A549 (cell line): ENCODE measurements at regions not wholly inside any gene's neighbourhood (a gene's known extent, or its start where the extent isn't known, plus 50 kb on each side); places are given as distances from the start of the nearest gene placed in this dataset.

Source experiments
- ATAC-seq, 2 experiments: fragments of 200-7000 bp in 1 of 2; fragments of >200 bp in 1 of 2; cut with Nextera tagmentation in 1 of 2; cut with Tn5 transposase in 1 of 2; 3 replicates each; pipeline versions ENCODE4 v1.8.0 to v1.9.1; 2018 to 2020; ENCODE audit warnings: mild to moderate bottlenecking in 1 of 2, moderate library complexity in 1 of 2
- CTCF ChIA-PET: fragments of 300-600 bp; sonication (Branson Sonifier 250); formaldehyde crosslinking; extraction: SDS; loops from one replicate; lab custom pipeline; 2021; ENCODE audit warnings: antibody characterized with exemption, inconsistent platforms; lab: Yijun Ruan, JAX
- POLR2A ChIA-PET: fragments of 350-600 bp; formaldehyde crosslinking; extraction: SDS; loops from one replicate; lab custom pipeline; 2021; ENCODE audit warnings: antibody characterized with exemption, inconsistent platforms; lab: Yijun Ruan, JAX
- DNase-seq, 2 experiments: peaks; one replicate each; pipeline versions ENCODE4 v3.0.0 to v3.0.0-alpha.2; 2011 to 2016; ENCODE audit warnings: low read depth in 1 of 2, low spot score in 1 of 2
- FAIRE-seq: peaks from 2 replicates; lab custom pipeline; 2011; peaks lifted over from hg19 to GRCh38; lab: Jason Lieb, UNC
- H3K27ac ChIP-seq, 2 experiments: fragments of >200 bp; sonication (Bioruptor Twin); formaldehyde crosslinking; 3 replicates each; pipeline ENCODE4 v1.5.1; 2016 to 2017
- H3K4me1 ChIP-seq: fragments of >200 bp; sonication (Bioruptor Twin); formaldehyde crosslinking; 3 replicates; pipeline ENCODE4 v1.6.1; 2016
- H3K4me2 ChIP-seq: fragments of >200 bp; sonication (Bioruptor Twin); formaldehyde crosslinking; 3 replicates; pipeline ENCODE4 v1.6.1; 2016
- H3K4me3 ChIP-seq: fragments of >200 bp; sonication (Bioruptor Twin); formaldehyde crosslinking; 3 replicates; pipeline ENCODE4 v1.5.1; 2016
- H3K9me3 ChIP-seq: fragments of >200 bp; sonication (Bioruptor Twin); formaldehyde crosslinking; 3 replicates; pipeline ENCODE4 v1.6.1; 2016
- CBX8 ChIP-seq: fragments of 200-600 bp; sonication (generic); IDR thresholded peaks from 2 replicates; pipeline ENCODE4 v1.6.1; 2016
- EHMT2 ChIP-seq: fragments of 200-600 bp; sonication (generic); IDR thresholded peaks from 2 replicates; pipeline ENCODE4 v1.6.1; 2016; ENCODE audit warnings: antibody characterized with exemption, low read depth, mild to moderate bottlenecking, moderate library complexity
- ESRRA ChIP-seq: fragments of 150-350 bp; IDR thresholded peaks from 2 replicates; pipeline ENCODE4 v1.6.1; 2014; ENCODE audit warnings: mild to moderate bottlenecking, low read length, borderline replicate concordance
- FOSB ChIP-seq: fragments of 250-450 bp; sonication (Bioruptor Pico); IDR thresholded peaks from 2 replicates; pipeline ENCODE4 v1.5.0; 2020; ENCODE audit warnings: mild to moderate bottlenecking, moderate library complexity
- FOSL2 ChIP-seq, 2 experiments: fragments of 450-650 bp in 1 of 2; fragments of >200 bp in 1 of 2; sonication (Bioruptor Twin) in 1 of 2; formaldehyde crosslinking; IDR thresholded peaks; 2 replicates each; pipeline versions ENCODE4 v1.5.0 to v1.6.1; 2016 to 2020; ENCODE audit warnings: mild to moderate bottlenecking in 1 of 2, moderate library complexity in 1 of 2
- HDAC2 ChIP-seq: fragments of 200-600 bp; sonication (generic); IDR thresholded peaks from 2 replicates; pipeline ENCODE4 v1.6.1; 2016
- HOXB5 ChIP-seq: fragments of 250-450 bp; sonication (Bioruptor Pico); IDR thresholded peaks from 2 replicates; pipeline ENCODE4 v1.5.0; 2020; ENCODE audit warnings: mild to moderate bottlenecking, moderate library complexity
- KDM1A ChIP-seq: fragments of 200-600 bp; sonication (generic); IDR thresholded peaks from 2 replicates; pipeline ENCODE4 v1.6.1; 2016; ENCODE audit warnings: low read depth, mild to moderate bottlenecking
- MAFK ChIP-seq: fragments of 450-650 bp; IDR thresholded peaks from 2 replicates; pipeline ENCODE4 v1.6.1; 2014; ENCODE audit not compliant: partially characterized antibody
- MYC ChIP-seq: IDR thresholded peaks from 2 replicates; pipeline ENCODE4 v1.6.1; 2012; ENCODE audit warnings: mild to moderate bottlenecking, inconsistent platforms, low read length, improper control_type of control experiment, borderline replicate concordance
- NR3C1 ChIP-seq: fragments of >200 bp; sonication (Bioruptor Twin); formaldehyde crosslinking; IDR thresholded peaks from 3 replicates; pipeline ENCODE4 v1.6.1; 2017
- POLR2A ChIP-seq: IDR thresholded peaks from 2 replicates; pipeline ENCODE4 v1.6.1; 2012; ENCODE audit warnings: mild to moderate bottlenecking, low read length
- SREBF2 ChIP-seq: fragments of 450-650 bp; IDR thresholded peaks from 2 replicates; pipeline ENCODE4 v1.6.1; 2014; ENCODE audit warnings: mild to moderate bottlenecking, moderate library complexity
- ZNF302 ChIP-seq: fragments of 250-450 bp; sonication (Bioruptor Pico); IDR thresholded peaks from 2 replicates; pipeline ENCODE4 v1.9.0; 2021; ENCODE audit warnings: inconsistent platforms, mild to moderate bottlenecking, moderate library complexity
- ZSCAN20 ChIP-seq: fragments of 250-450 bp; sonication (Bioruptor Pico); IDR thresholded peaks from 2 replicates; pipeline ENCODE4 v1.8.0; 2022; ENCODE audit warnings: mild to moderate bottlenecking, moderate library complexity
- WGBS: methylation state at CpG from one replicate; pipeline ENCODE4 v1.1.6; 2017; ENCODE audit errors: missing lambda C conversion rate; 5-methylcytosine and 5-hydroxymethylcytosine counted together
- TF ChIP-seq, protein P1 (sequence below): fragments of >200 bp; sonication (Bioruptor Twin); formaldehyde crosslinking; IDR thresholded peaks from 3 replicates; pipeline ENCODE4 v1.5.1; 2016
- TF ChIP-seq, protein P2 (sequence below): fragments of >200 bp; sonication (Bioruptor Twin); formaldehyde crosslinking; IDR thresholded peaks from 2 replicates; pipeline ENCODE4 v1.6.1; 2016
- TF ChIP-seq, protein P3 (sequence below): fragments of 250-450 bp; sonication (Bioruptor Pico); IDR thresholded peaks from 2 replicates; pipeline ENCODE4 v1.5.0; 2021; ENCODE audit warnings: mild to moderate bottlenecking, moderate library complexity, borderline replicate concordance
- TF ChIP-seq, protein P4 (sequence below): IDR thresholded peaks from 2 replicates; pipeline ENCODE4 v1.6.1; 2012; ENCODE audit warnings: low read depth, borderline replicate concordance
- TF ChIP-seq, protein P5 (sequence below): fragments of 200-600 bp; sonication (generic); IDR thresholded peaks from 2 replicates; pipeline ENCODE4 v1.6.1; 2016; ENCODE audit warnings: antibody characterized with exemption, mild to moderate bottlenecking, moderate library complexity
- TF ChIP-seq, protein P6 (sequence below): fragments of 450-650 bp; IDR thresholded peaks from 2 replicates; pipeline ENCODE4 v1.6.1; 2014; ENCODE audit warnings: antibody characterized with exemption
- TF ChIP-seq, protein P7 (sequence below): IDR thresholded peaks from 2 replicates; pipeline ENCODE4 v1.6.1; 2012

DNA sequence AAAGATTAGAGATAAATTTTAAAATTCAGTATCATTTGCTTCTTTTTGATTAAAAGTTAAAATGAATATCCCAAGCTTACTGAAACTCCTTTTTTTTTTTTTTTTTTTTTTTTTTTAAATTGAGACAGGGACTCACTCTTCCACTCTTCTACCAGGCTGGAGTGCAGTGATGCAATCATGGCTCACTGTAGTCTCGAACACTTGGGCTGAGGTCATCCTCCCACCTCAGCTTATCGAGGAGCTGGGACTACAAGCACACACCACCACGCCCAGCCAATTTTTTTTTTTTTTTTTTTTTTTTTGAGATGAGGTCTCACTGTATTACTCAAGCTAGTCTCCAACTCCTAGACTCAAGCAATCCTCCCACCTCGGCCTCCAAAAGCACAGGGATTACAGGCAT is 92.1 kb upstream of the RGS18 start (continued):
- TF ChIP-seq, protein P1, sequence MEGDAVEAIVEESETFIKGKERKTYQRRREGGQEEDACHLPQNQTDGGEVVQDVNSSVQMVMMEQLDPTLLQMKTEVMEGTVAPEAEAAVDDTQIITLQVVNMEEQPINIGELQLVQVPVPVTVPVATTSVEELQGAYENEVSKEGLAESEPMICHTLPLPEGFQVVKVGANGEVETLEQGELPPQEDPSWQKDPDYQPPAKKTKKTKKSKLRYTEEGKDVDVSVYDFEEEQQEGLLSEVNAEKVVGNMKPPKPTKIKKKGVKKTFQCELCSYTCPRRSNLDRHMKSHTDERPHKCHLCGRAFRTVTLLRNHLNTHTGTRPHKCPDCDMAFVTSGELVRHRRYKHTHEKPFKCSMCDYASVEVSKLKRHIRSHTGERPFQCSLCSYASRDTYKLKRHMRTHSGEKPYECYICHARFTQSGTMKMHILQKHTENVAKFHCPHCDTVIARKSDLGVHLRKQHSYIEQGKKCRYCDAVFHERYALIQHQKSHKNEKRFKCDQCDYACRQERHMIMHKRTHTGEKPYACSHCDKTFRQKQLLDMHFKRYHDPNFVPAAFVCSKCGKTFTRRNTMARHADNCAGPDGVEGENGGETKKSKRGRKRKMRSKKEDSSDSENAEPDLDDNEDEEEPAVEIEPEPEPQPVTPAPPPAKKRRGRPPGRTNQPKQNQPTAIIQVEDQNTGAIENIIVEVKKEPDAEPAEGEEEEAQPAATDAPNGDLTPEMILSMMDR: no peak
- TF ChIP-seq NR3C1 (no peak), FOSB (CRISPR knock-in tag) (no peak), SREBF2 (no peak), MAFK (no peak), MYC (no peak), KDM1A (no peak)
- TF ChIP-seq, protein P2, sequence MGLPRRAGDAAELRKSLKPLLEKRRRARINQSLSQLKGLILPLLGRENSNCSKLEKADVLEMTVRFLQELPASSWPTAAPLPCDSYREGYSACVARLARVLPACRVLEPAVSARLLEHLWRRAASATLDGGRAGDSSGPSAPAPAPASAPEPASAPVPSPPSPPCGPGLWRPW: no peak
- TF ChIP-seq, protein P3, sequence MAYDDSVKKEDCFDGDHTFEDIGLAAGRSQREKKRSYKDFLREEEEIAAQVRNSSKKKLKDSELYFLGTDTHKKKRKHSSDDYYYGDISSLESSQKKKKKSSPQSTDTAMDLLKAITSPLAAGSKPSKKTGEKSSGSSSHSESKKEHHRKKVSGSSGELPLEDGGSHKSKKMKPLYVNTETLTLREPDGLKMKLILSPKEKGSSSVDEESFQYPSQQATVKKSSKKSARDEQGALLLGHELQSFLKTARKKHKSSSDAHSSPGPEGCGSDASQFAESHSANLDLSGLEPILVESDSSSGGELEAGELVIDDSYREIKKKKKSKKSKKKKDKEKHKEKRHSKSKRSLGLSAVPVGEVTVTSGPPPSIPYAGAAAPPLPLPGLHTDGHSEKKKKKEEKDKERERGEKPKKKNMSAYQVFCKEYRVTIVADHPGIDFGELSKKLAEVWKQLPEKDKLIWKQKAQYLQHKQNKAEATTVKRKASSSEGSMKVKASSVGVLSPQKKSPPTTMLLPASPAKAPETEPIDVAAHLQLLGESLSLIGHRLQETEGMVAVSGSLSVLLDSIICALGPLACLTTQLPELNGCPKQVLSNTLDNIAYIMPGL (CRISPR knock-in tag): no peak

DNA sequence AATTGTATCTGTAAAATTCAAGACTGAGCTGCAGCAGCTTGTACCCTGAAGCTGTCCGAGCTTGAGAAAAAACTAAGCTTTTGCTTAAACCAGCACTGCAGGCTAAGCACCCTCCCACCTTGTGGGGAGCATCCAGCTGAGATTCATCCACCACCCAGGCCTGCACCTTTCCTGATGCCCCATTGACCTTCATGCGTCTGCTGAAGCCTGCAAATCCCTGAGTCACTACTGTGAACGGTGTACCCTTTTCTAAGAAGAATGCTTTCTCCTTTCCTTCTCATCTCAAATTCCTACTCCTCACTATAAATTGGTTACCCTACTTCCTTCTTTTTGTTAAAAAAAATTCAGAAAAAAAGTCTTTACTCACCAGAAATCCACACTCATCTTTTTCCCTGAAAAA is 90.9 kb upstream of the RGS18 start:
- 36% methylated on average over 3 of the region's 3 CpGs for WGBS
- H3K27ac ChIP-seq: no peak overlapping the region
- ChIA-PET CTCF (interaction anchor here (0.5 kb wide), 1 partner anchor 186 kb away, joined by 3 read pairs; no protein-coding TSS in a partner anchor), POLR2A (no interaction called here)
- no peak overlapping the region for H3K4me2 ChIP-seq
- ATAC-seq (no peak), DNase-seq (no peak), FAIRE-seq (no peak)
- H3K4me3 ChIP-seq: no peak overlapping the region
- no peaks in the 10 kb centered on the region for H3K4me1 ChIP-seq
- no peaks in the 10 kb centered on the region for H3K9me3 ChIP-seq
- no peak for TF ChIP-seq HOXB5
- TF ChIP-seq SREBF2: no peak
- no peak for TF ChIP-seq POLR2A
- no peak for TF ChIP-seq FOSL2 (IDR thresholded peaks at IDR 0.05)
- TF ChIP-seq FOSL2 (CRISPR knock-in tag; IDR thresholded peaks at IDR 0.05): no peak
- TF ChIP-seq EHMT2: no peak
- TF ChIP-seq ZNF302 (CRISPR knock-in tag): no peak
- no peak for TF ChIP-seq ESRRA
- TF ChIP-seq FOSB (CRISPR knock-in tag): no peak
- TF ChIP-seq, protein P4, sequence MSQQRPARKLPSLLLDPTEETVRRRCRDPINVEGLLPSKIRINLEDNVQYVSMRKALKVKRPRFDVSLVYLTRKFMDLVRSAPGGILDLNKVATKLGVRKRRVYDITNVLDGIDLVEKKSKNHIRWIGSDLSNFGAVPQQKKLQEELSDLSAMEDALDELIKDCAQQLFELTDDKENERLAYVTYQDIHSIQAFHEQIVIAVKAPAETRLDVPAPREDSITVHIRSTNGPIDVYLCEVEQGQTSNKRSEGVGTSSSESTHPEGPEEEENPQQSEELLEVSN: no peak
- TF ChIP-seq, protein P5, sequence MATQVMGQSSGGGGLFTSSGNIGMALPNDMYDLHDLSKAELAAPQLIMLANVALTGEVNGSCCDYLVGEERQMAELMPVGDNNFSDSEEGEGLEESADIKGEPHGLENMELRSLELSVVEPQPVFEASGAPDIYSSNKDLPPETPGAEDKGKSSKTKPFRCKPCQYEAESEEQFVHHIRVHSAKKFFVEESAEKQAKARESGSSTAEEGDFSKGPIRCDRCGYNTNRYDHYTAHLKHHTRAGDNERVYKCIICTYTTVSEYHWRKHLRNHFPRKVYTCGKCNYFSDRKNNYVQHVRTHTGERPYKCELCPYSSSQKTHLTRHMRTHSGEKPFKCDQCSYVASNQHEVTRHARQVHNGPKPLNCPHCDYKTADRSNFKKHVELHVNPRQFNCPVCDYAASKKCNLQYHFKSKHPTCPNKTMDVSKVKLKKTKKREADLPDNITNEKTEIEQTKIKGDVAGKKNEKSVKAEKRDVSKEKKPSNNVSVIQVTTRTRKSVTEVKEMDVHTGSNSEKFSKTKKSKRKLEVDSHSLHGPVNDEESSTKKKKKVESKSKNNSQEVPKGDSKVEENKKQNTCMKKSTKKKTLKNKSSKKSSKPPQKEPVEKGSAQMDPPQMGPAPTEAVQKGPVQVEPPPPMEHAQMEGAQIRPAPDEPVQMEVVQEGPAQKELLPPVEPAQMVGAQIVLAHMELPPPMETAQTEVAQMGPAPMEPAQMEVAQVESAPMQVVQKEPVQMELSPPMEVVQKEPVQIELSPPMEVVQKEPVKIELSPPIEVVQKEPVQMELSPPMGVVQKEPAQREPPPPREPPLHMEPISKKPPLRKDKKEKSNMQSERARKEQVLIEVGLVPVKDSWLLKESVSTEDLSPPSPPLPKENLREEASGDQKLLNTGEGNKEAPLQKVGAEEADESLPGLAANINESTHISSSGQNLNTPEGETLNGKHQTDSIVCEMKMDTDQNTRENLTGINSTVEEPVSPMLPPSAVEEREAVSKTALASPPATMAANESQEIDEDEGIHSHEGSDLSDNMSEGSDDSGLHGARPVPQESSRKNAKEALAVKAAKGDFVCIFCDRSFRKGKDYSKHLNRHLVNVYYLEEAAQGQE: no peak
- TF ChIP-seq MYC: no peak
- TF ChIP-seq, protein P6, sequence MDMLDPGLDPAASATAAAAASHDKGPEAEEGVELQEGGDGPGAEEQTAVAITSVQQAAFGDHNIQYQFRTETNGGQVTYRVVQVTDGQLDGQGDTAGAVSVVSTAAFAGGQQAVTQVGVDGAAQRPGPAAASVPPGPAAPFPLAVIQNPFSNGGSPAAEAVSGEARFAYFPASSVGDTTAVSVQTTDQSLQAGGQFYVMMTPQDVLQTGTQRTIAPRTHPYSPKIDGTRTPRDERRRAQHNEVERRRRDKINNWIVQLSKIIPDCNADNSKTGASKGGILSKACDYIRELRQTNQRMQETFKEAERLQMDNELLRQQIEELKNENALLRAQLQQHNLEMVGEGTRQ: no peak
- no peak for TF ChIP-seq ZSCAN20 (CRISPR knock-in tag)
- no peak for TF ChIP-seq CBX8
- no peak for TF ChIP-seq HDAC2
- TF ChIP-seq, protein P7, sequence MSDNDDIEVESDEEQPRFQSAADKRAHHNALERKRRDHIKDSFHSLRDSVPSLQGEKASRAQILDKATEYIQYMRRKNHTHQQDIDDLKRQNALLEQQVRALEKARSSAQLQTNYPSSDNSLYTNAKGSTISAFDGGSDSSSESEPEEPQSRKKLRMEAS: no peak
